Endodermal cell (in vitro differentiated cells): ENCODE measurements at regions not wholly inside any gene's neighbourhood (a gene's known extent, or its start where the extent isn't known, plus 50 kb on each side); places are given as distances from the start of the nearest gene placed in this dataset.

Experiments
- DNase-seq: peaks from one replicate; pipeline ENCODE4 v3.0.0-alpha.2; 2017
- H3K27ac ChIP-seq: 2 replicates; pipeline ENCODE4 v1.5.1; 2013; ENCODE audit warnings: mild to moderate bottlenecking, low read depth, low read length, moderate library complexity
- H3K27me3 ChIP-seq: 2 replicates; pipeline ENCODE4 v1.6.1; 2013; ENCODE audit warnings: mild to moderate bottlenecking, low read length, moderate library complexity; ENCODE audit not compliant: insufficient read depth, control insufficient read depth, poor library complexity, severe bottlenecking
- H3K36me3 ChIP-seq: 2 replicates; pipeline ENCODE4 v1.7.0; 2013; ENCODE audit warnings: mild to moderate bottlenecking, low read length, moderate library complexity; ENCODE audit not compliant: control insufficient read depth, insufficient read depth
- H3K4me1 ChIP-seq: one replicate; pipeline ENCODE4 v1.7.0; 2013; ENCODE audit warnings: low read length; ENCODE audit not compliant: control insufficient read depth, insufficient read depth
- H3K4me3 ChIP-seq: 2 replicates; pipeline ENCODE4 v1.5.1; 2013; ENCODE audit warnings: mild to moderate bottlenecking, low read length, moderate library complexity
- H3K9ac ChIP-seq: 2 replicates; pipeline ENCODE4 v1.6.1; 2013; ENCODE audit warnings: mild to moderate bottlenecking, low read length, moderate library complexity; ENCODE audit not compliant: poor library complexity, severe bottlenecking; ENCODE audit errors: extremely low read depth
- H3K9me3 ChIP-seq: 2 replicates; pipeline ENCODE4 v1.6.1; 2013; ENCODE audit warnings: mild to moderate bottlenecking, low read length, moderate library complexity; ENCODE audit not compliant: control insufficient read depth
- H3K27ac Mint-ChIP-seq: 2 replicates; pipeline ENCODE4 v1.8.0; 2020; ENCODE audit warnings: mixed read lengths
- H3K27me3 Mint-ChIP-seq: 2 replicates; pipeline ENCODE4 v1.8.0; 2021; ENCODE audit warnings: mild to moderate bottlenecking, mixed read lengths; ENCODE audit not compliant: insufficient read depth
- H3K36me3 Mint-ChIP-seq: 2 replicates; pipeline ENCODE4 v1.8.0; 2020; ENCODE audit warnings: low read depth, mixed read lengths
- H3K4me1 Mint-ChIP-seq: 2 replicates; pipeline ENCODE4 v1.8.0; 2020; ENCODE audit warnings: mixed read lengths
- H3K4me3 Mint-ChIP-seq: 2 replicates; pipeline ENCODE4 v1.8.0; 2020; ENCODE audit warnings: mild to moderate bottlenecking, moderate library complexity, mixed read lengths
- H3K9me3 Mint-ChIP-seq: 2 replicates; pipeline ENCODE4 v1.8.0; 2020; ENCODE audit warnings: mild to moderate bottlenecking, mixed read lengths
- CTCF ChIP-seq: fragments of 200-600 bp; sonication (generic); conservative IDR thresholded peaks from 2 replicates; pipeline ENCODE4 v1.5.0; 2021; ENCODE audit warnings: antibody characterized with exemption, mild to moderate bottlenecking
- WGBS, 2 experiments: methylation state at CpG; one replicate each; pipeline versions ENCODE4 v1.1.5 to v1.1.7; 2013; ENCODE audit warnings: missing lambda C conversion rate in 2 of 2, mixed read lengths in 1 of 2; ENCODE audit not compliant: insufficient coverage in 1 of 2, insufficient read length in 1 of 2; 5-methylcytosine and 5-hydroxymethylcytosine counted together

- Mint-ChIP-seq H3K36me3 (no peaks in the 10 kb centered on the region), H3K9me3 (no peaks in the 10 kb centered on the region), H3K4me1 (peaks cover 10% of the 10 kb centered on the region), H3K27ac (no peak overlapping the region), H3K4me3 (no peak overlapping the region), H3K27me3 (peaks cover 4% of the 10 kb centered on the region)
- Histone ChIP-seq H3K27me3 (peaks cover 5% of the 10 kb centered on the region), H3K27ac (peak overlapping the region; percentile 16), H3K4me1 (no peaks in the 10 kb centered on the region), H3K36me3 (no peaks in the 10 kb centered on the region), H3K4me3 (no peak overlapping the region), H3K9ac (no peak overlapping the region), H3K9me3 (no peaks in the 10 kb centered on the region)
- no peak for TF ChIP-seq CTCF
- no peak for DNase-seq
- WGBS, 2 experiments: 90% methylated on average over 5 to 9 of the region's 9 CpGs
Measured at GRCh38 chr7:22052674-22053365, 107.1 kb upstream of the CDCA7L start.

GRCh38 chr7:22051886-22052673 lies 106.4 kb upstream of the CDCA7L start:
- Mint-ChIP-seq H3K27me3 (peaks cover 3% of the 10 kb centered on the region), H3K4me3 (no peak overlapping the region), H3K36me3 (no peaks in the 10 kb centered on the region), H3K27ac (no peak overlapping the region), H3K9me3 (no peaks in the 10 kb centered on the region), H3K4me1 (peaks cover 10% of the 10 kb centered on the region)
- Histone ChIP-seq H3K4me1 (no peaks in the 10 kb centered on the region), H3K27me3 (peaks cover 5% of the 10 kb centered on the region), H3K9ac (no peak overlapping the region), H3K27ac (peak overlapping the region; percentile 16), H3K36me3 (no peaks in the 10 kb centered on the region), H3K4me3 (no peak overlapping the region), H3K9me3 (no peaks in the 10 kb centered on the region)
- no peak for DNase-seq
- WGBS, 2 experiments: 69 to 76% methylated on average over 12 to 14 of the region's 14 CpGs
- no peak for TF ChIP-seq CTCF

GRCh38 chr7:22049766-22050500 lies 104.2 kb upstream of the CDCA7L start:
- no peak overlapping the region for H3K9ac ChIP-seq
- H3K4me1 ChIP-seq: no peaks in the 10 kb centered on the region
- no peak for DNase-seq
- no peaks in the 10 kb centered on the region for H3K36me3 Mint-ChIP-seq
- no peaks in the 10 kb centered on the region for H3K36me3 ChIP-seq
- no peak for TF ChIP-seq CTCF
- peaks cover 5% of the 10 kb centered on the region for H3K27me3 ChIP-seq
- peaks cover 5% of the 10 kb centered on the region for H3K9me3 ChIP-seq
- peaks cover 10% of the 10 kb centered on the region for H3K4me1 Mint-ChIP-seq
- WGBS, 2 experiments: 90 to 95% methylated on average over 15 to 17 of the region's 17 CpGs
- no peak overlapping the region for H3K27ac Mint-ChIP-seq
- H3K4me3 ChIP-seq: no peak overlapping the region
- no peak overlapping the region for H3K27ac ChIP-seq
- H3K4me3 Mint-ChIP-seq: no peak overlapping the region
- H3K9me3 Mint-ChIP-seq: peaks cover 7% of the 10 kb centered on the region
- H3K27me3 Mint-ChIP-seq: peaks cover 3% of the 10 kb centered on the region
